Amniotic epithelial cell (primary cell): ENCODE measurements at regions not wholly inside any gene's neighbourhood (a gene's known extent, or its start where the extent isn't known, plus 50 kb on each side); places are given as distances from the start of the nearest gene placed in this dataset.
"Not testable (repeated sequence)": the region's sequence is repeated elsewhere in the genome, so short reads cannot be mapped to it uniquely, and the experiment has no call there.

Experiments used
- DNase-seq: peaks from one replicate; pipeline ENCODE4 v3.0.0-alpha.2; 2010; ENCODE audit warnings: low read depth

DNA sequence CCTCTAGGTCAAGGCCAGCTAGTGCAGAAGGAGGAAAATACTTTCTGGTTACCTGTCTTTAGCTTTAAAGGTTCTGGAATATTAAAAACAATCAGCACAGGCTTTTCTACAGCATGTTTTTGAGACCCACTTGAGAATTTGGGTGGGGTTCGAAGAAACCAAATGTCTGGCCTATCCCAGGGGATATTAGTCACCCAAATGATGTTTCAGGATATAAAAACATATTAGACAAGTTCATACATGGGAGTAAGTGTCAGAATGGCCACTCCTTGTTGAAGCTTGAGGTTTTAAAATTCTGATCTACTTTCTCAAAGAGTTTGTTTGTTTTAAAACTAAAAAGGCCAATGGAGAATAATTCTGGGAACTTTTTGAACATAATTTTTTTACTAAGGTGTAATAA is 158.6 kb upstream of the DLX2 start:
- DNase-seq: no peak

DNA sequence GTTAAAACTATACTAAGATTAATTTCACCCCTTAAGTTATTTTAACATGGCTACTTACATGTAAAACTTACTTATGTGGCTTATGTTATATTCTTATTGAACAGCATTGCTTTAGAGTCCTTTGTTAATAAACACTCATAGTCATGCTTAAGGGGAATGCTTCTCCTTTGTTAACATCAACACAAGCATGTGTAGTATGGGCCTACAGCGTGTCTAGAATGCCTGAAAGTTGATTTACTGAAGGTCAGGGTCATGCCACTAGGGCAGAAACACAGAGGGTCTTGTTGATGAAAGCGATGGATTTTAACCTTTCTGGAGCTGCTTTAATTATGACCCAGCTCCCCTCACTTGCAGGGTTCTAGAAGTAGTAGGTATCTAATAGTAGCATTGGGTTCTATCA is 159.8 kb upstream of the DLX2 start:
- DNase-seq: no peak

DNA sequence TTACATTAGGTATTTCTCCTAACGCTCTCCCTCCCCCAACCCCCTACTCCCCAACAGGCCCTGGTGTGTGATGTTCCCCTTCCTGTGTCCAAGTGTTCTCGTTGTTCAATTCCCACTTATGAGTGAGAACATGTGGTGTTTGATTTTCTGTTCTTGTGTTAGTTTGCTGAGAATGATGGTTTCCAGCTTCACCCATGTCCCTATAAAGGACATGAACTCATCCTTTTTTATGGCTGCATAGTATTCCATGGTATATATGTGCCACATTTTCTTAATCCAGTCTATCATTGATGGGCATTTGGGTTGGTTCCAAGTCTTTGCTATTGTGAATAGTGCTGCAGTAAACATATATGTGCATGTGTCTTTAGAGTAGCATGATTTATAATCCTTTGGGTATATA is 162.1 kb upstream of the DLX2 start:
- DNase-seq: not testable (repeated sequence)

DNA sequence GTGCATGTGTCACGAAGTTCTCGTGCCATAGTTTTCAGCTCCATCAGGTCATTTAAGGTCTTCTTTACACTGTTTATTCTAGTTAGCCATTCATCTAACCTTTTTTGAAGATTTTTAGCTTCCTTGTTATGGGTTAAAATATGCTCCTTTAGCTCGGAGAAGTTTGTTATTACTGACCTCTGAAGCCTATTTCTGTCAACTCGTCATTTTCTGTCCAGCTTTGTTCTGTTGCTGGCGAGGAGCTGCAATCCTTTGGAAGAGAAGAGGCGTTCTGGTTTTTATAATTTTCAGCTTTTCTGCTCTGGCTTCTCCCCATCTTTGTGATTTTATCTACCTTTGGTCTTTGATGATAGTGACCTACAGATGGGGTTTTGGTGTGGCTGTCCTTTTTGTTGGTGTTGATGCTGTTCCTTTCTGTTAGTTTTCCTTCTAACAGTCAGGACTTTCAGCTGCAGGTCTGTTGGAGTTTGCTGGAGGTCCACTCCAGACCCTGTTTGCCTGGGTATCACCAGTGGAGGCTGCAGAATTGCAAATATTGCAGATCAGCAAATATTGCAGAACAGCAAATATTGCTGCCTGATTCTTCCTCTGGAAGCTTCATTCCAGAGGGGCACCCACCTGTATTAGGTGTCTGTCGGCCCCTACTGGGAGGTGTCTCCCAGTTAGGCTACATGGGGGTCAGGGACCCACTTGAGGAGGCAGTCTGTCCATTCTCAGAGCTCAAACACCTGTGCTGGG is 157.7 kb upstream of the ITGA6 start:
- not testable (repeated sequence) for DNase-seq

- no peak for DNase-seq
Measured at GRCh38 chr2:172270278-172271079, 156.9 kb upstream of the ITGA6 start.

DNA sequence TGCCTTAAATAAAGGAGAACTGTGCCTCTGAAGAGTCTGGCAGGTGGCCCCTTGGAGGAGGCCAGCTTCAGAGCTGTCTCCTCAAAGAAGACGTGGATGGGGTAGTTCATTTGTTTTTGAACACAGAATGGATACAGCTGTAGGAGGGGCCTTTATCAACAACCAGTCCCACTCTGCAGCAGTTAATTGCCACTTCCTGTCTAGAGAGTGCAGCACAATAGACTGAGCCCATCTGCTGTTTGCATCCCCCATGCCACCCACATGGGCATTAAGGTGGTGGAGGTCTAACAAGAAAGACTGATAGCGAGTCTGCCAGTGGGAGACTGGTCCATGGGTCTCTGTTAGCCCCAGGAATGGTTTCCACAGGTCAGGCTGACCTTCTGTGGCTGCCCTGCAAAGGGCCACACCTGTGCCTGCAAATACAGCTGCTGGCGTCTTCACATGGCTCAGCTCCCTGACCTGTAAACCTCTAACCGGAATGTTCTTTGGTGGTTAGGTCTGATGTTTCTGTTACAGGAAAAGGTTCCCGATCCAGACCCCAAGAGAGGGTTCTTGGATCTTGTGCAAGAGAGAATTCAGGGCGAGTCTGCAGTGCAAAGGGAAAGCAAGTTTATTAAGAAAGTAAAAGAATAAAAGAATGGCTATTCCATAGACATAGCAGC is 153.3 kb upstream of the ITGA6 start:
- DNase-seq: no peak

GRCh38 chr2:172275239-172275638 is 152.1 kb upstream of the ITGA6 start:
- no peak for DNase-seq

DNA sequence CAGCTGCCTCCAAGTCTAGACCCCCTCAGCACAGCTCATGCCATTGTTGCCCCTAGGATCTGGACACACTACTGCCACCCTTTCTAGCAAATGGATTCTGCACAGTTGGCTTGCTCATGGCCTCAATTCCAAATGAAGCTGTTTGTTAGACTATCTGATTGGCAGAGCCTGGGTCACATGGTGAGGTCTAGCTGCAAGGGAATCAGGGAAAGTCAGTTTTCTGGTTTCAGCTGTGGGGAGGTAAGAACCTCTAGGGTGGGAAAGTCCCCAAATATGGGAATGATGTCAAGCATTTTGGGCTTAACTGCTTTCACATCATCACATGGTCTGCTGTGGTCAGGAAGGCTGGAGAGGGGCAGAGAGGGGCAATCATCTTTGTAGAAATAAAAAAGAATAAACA is 150.4 kb upstream of the ITGA6 start:
- no peak for DNase-seq

GRCh38 chr2:172278667-172279066 is 148.7 kb upstream of the ITGA6 start:
- no peak for DNase-seq

GRCh38 chr2:172279214-172279613 is 148.2 kb upstream of the ITGA6 start:
- DNase-seq: no peak

DNA sequence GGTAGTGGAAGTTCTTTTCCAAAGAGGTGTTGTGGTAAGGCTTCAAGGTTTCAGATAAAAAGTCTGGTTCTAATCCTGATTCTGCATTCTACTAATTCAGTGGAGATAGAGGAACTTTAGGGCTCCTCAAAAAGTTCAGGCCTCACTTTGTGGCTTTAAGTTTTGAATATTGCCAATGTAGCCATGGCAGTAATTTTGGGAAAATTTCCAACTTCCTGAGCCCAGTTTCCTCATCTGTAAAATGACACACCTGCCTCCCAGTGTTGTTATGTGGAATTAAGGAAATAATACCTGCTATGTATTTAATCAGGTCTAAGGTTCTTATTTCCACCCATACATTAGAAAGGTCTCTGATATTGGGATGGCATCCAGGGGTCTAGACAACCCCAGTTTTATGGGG is 147.6 kb upstream of the ITGA6 start:
- DNase-seq: no peak

DNA sequence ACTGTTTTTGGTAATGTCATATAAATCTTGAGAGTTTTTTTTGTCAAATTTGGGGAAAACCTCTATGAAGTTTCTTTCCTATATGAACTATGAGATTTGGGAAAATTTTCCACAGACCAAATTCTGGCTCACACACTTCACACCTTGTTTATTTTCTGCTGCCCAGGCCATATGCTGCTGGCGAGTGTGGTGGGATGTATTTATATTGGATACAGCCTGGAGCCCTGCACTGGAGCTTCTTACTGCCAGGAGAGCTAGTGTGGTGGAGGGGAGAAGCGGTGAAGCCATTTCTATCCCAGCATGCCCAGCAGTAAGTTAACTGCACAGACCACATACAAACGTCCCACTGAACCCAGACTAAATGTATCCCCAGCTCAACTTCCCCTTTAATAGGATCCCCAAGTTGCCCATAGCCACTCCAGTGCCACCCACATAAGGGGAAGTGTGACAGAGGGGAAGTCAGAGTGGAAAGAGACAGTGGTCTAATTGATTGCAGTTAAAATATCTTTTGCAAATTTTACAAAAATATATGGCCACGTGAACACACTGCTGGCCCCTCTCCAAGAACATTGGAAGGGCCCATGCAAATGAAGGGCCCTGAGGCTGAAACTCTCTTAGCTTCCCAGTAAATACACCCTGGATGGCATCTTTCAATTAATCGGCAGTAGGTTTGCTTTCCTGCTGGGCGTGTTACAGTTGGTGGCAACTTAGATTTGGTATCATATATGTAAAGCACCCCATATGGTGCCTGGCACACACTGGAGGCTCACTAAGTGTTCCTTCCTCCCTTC is 146.6 kb upstream of the ITGA6 start:
- DNase-seq: no peak

- DNase-seq: peak; percentile 60
Measured at GRCh38 chr2:172281648-172282570, 145.5 kb upstream of the ITGA6 start.

DNA sequence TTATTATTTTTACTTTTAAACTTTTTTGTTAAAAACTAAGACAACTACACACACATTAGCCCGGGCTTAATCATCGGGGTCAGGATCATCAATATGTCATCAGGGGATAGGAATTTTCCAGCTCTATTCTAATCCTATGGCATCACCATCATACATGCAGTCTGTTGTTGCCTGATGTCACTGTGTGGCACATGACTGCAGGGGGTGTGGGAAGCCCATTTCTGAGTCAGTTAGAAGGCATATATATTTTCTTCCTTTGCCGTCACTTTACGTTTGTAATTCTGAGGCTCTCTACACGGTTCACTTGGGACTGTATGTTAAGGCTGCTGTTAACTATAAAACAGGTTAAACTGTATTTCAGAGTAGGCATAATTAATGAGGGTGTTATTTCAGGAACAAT is 144.4 kb upstream of the ITGA6 start:
- peak; percentile 84 for DNase-seq

DNA sequence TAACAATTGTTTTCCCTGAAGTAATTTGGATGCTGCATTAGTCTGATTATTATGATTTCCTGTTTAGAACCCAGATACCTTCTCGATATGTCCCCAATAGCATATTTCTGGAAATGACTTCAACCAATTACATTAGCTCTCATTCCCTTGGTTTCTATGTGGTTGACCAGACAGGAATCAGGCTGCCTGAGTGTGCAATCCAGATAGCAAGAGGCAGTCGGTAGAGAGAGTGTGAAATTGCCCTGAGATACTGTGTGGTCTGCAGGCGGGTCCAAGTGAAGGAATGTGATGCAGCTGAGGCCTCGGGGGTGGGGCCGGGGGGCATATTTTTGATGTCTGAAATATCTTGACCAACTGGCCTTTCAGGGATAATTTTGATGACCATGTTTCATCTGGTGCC is 143.9 kb upstream of the ITGA6 start:
- DNase-seq: peak; percentile 55

DNA sequence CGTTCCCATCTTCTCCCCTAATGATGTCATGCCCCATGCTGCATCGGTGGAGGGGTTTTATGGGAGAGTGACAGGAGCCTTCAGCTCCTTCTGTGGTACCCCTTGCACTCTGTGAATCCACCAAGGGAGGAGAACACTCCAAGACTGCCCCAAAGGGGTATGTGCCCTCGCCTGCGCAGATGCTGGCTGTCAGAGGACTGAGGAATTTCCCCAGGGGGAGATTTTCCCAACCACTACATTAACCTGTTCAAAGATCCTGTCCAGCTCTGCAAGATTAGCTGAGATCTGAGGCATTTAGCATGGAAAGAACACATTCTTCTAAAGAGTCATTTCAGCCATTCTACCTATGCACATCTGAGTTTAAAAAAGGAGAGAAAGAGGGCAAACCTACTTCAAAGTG is 143.2 kb upstream of the ITGA6 start:
- no peak for DNase-seq

DNA sequence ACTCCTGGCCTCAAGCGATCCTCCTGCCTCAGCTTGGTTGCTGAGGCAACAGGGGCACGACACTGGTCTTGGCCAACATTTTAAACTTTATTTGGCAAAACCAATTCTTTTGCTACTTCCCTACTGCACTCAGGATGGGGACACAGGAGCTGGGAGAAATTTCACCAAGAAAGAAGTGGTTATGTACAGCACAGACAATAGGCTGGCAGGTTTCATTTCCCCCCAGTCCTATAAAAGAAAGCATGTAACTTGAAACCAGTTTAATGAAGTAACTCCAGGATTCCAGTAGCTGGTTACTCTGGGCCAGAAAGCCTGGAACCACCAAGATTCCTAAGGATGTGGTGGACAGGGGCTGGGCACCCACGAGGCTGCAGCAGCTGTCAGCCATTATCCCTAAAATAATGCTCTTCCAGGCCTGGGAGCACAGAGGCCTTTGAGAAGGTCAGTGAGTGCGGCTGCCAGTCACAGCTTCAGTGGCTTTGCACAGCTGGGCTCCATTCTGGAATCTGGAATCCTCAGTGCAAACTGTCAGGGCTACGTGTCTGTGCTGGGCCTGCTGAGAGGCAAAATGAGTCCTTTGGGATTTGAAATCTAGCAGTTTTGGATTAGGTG is 142.3 kb upstream of the ITGA6 start:
- peak; percentile 43 for DNase-seq

GRCh38 chr2:172285760-172286159 is 141.6 kb upstream of the ITGA6 start:
- DNase-seq: no peak

- DNase-seq: no peak
Measured at GRCh38 chr2:172287190-172287589, 140.2 kb upstream of the ITGA6 start.

GRCh38 chr2:172287605-172288315 is 139.6 kb upstream of the ITGA6 start:
- no peak for DNase-seq
